Nucleus accumbens (tissue), 56 donors: ENCODE measurements at regions not wholly inside any gene's neighbourhood (a gene's known extent, or its start where the extent isn't known, plus 50 kb on each side); places are given as distances from the start of the nearest gene placed in this dataset.

ENCODE experiments used
- DNase-seq, 56 donors: peaks; one replicate each; lab custom pipeline; 2025; lab: John Stamatoyannopoulos, UW

DNA sequence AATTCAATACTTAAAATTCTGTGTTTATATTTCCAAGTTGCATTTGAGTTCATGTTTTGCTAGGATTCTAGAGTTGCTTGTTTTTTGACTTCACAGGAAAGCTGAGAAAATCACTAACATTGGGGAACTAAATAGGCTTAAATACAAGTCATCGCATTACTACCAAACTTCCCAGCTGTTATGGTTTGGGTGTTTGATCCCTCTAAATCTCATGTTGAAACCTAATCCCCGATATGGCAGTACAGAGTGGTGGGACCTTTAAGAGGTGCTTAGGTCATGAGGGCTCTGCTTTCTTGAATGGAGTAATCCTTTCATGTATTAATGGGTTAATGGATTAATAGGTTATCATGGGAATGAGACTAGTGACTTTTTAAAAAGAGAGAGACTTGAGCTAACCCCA is 77.2 kb upstream of the ARPP21 start:
- no peak for DNase-seq

DNA sequence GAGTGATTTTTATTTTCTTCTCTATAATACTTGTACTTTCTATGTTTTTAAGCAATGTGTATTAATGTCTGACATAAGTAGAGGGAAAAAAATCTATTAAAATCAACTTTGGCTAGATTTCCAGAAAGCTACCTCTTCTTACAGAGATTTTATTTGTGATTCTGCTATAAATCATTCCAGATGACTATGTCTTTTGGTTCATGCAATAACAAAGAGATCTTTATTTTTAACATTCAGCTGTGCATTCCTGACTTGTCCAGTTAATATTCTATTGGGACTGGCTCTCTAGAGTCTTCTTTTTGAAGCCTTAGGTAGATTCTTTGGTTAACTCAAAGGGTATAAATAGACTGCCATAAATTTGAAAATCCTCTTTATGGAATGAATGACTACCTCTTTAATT is 74.3 kb upstream of the ARPP21 start:
- DNase-seq: no peak
